Putamen (tissue), 1 donor: ENCODE measurements at regions not wholly inside any gene's neighbourhood (a gene's known extent, or its start where the extent isn't known, plus 50 kb on each side); places are given as distances from the start of the nearest gene placed in this dataset.
"Not testable (repeated sequence)": the region's sequence is repeated elsewhere in the genome, so short reads cannot be mapped to it uniquely, and the experiment has no call there.

Experiments
- DNase-seq: peaks from one replicate; pipeline ENCODE4 v3.0.0-alpha.2; 2016; ENCODE audit warnings: low spot score

- DNase-seq: peak; percentile 43
Observed at GRCh38 chr9:78438211-78438610, 141.3 kb downstream of the PSAT1 start.

GRCh38 chr9:78438780-78439179 is 141.9 kb downstream of the PSAT1 start:
- no peak for DNase-seq

- DNase-seq: peak; percentile 86
Observed at GRCh38 chr9:78439190-78439865, 142.4 kb downstream of the PSAT1 start.

- no peak for DNase-seq
Observed at GRCh38 chr9:78439866-78440830, 143.2 kb downstream of the PSAT1 start.

GRCh38 chr9:78441396-78441795 is 144.5 kb downstream of the PSAT1 start:
- no peak for DNase-seq

GRCh38 chr9:78441822-78442431 is 145.0 kb downstream of the PSAT1 start:
- DNase-seq: no peak

GRCh38 chr9:78442577-78442976 is 145.7 kb downstream of the PSAT1 start:
- not testable (repeated sequence) for DNase-seq

GRCh38 chr9:78443946-78444345 is 147.0 kb downstream of the PSAT1 start:
- DNase-seq: no peak

GRCh38 chr9:78448960-78449673 is 152.2 kb downstream of the PSAT1 start:
- DNase-seq: no peak

GRCh38 chr9:78453450-78453849 is 156.5 kb downstream of the PSAT1 start:
- no peak for DNase-seq

- no peak for DNase-seq
Observed at GRCh38 chr9:78462611-78463010, 165.7 kb downstream of the PSAT1 start.

- no peak for DNase-seq
Observed at GRCh38 chr9:78463750-78464149, 166.8 kb downstream of the PSAT1 start.

- DNase-seq: no peak
Observed at GRCh38 chr9:78468231-78468630, 171.3 kb downstream of the PSAT1 start.

- DNase-seq: no peak
Observed at GRCh38 chr9:78468974-78469576, 172.2 kb downstream of the PSAT1 start.

- no peak for DNase-seq
Observed at GRCh38 chr9:78470216-78470615, 173.3 kb downstream of the PSAT1 start.

- DNase-seq: no peak
Observed at GRCh38 chr9:78470741-78471140, 173.8 kb downstream of the PSAT1 start.

- no peak for DNase-seq
Observed at GRCh38 chr9:78472111-78472510, 175.2 kb downstream of the PSAT1 start.

- no peak for DNase-seq
Observed at GRCh38 chr9:78479441-78479840, 182.5 kb downstream of the PSAT1 start.

GRCh38 chr9:78486661-78487060 is 189.7 kb downstream of the PSAT1 start:
- no peak for DNase-seq

- no peak for DNase-seq
Observed at GRCh38 chr9:78490231-78490630, 193.3 kb downstream of the PSAT1 start.

- DNase-seq: no peak
Observed at GRCh38 chr9:78491402-78491801, 194.5 kb downstream of the PSAT1 start.
